HG03139 (cell line): ENCODE measurements at regions not wholly inside any gene's neighbourhood (a gene's known extent, or its start where the extent isn't known, plus 50 kb on each side); places are given as distances from the start of the nearest gene placed in this dataset.
"Not testable (repeated sequence)": the region's sequence is repeated elsewhere in the genome, so short reads cannot be mapped to it uniquely, and the experiment has no call there.

Source experiments
- ATAC-seq: cut with Tn5 transposase; IDR thresholded peaks from one replicate; pipeline ENCODE4 v1.9.1; 2021; ENCODE audit not compliant: unreplicated experiment

GRCh38 chr12:24679126-24679525 is 269.8 kb downstream of the BCAT1 start:
- no peak for ATAC-seq

GRCh38 chr12:24678436-24678835 is 270.5 kb downstream of the BCAT1 start:
- ATAC-seq = no peak

GRCh38 chr12:24668563-24668962 is 280.3 kb downstream of the BCAT1 start:
- ATAC-seq = no peak

- ATAC-seq = no peak
Observed at GRCh38 chr12:24664161-24664880, 284.6 kb downstream of the BCAT1 start.

- no peak for ATAC-seq
Observed at GRCh38 chr12:24661657-24662096, 287.2 kb downstream of the BCAT1 start.

- ATAC-seq = no peak
Observed at GRCh38 chr12:24659016-24659415, 289.9 kb downstream of the BCAT1 start.

GRCh38 chr12:24654344-24654743 is 294.6 kb downstream of the BCAT1 start:
- ATAC-seq = not testable (repeated sequence)

- no peak for ATAC-seq
Observed at GRCh38 chr12:24649634-24650033, 299.3 kb downstream of the BCAT1 start.

- no peak for ATAC-seq
Observed at GRCh38 chr12:24649209-24649608, 299.7 kb downstream of the BCAT1 start.

- no peak for ATAC-seq
Observed at GRCh38 chr12:24645254-24645653, 303.6 kb downstream of the BCAT1 start.

GRCh38 chr12:24643120-24644119 is 305.5 kb downstream of the BCAT1 start:
- ATAC-seq = no peak

GRCh38 chr12:24639641-24640040 is 309.3 kb downstream of the BCAT1 start:
- ATAC-seq = no peak

GRCh38 chr12:24632466-24632865 is 316.4 kb downstream of the BCAT1 start:
- no peak for ATAC-seq

- ATAC-seq = no peak
Observed at GRCh38 chr12:24631676-24632426, 317.1 kb downstream of the BCAT1 start.

- ATAC-seq = no peak
Observed at GRCh38 chr12:24630856-24631255, 318.0 kb downstream of the BCAT1 start.

GRCh38 chr12:24630446-24630845 is 318.5 kb downstream of the BCAT1 start:
- ATAC-seq = no peak

GRCh38 chr12:24625103-24625502 is 323.8 kb downstream of the BCAT1 start:
- ATAC-seq = no peak

- not testable (repeated sequence) for ATAC-seq
Observed at GRCh38 chr12:24619954-24620353, 328.9 kb downstream of the BCAT1 start.

GRCh38 chr12:24617471-24617870 is 331.4 kb downstream of the BCAT1 start:
- ATAC-seq = no peak

- no peak for ATAC-seq
Observed at GRCh38 chr12:24615967-24616411, 332.9 kb downstream of the BCAT1 start.

- ATAC-seq = no peak
Observed at GRCh38 chr12:24608637-24609285, 340.1 kb downstream of the BCAT1 start.
